Dendritic cell treated with granulocyte-macrophage colony-stimulating factor and Interleukin-4, amounts not matched to agents 40 ng/mL and 50 ng/mL, for 4 days (primary cell): ENCODE measurements at regions not wholly inside any gene's neighbourhood (a gene's known extent, or its start where the extent isn't known, plus 50 kb on each side); places are given as distances from the start of the nearest gene placed in this dataset.
"Not testable (repeated sequence)": the region's sequence is repeated elsewhere in the genome, so short reads cannot be mapped to it uniquely, and the experiment has no call there.

Experiments used
- H3K27ac Mint-ChIP-seq: one replicate; pipeline ENCODE4 v1.8.0; 2022; ENCODE audit warnings: mild to moderate bottlenecking, mixed read lengths
- H3K27me3 Mint-ChIP-seq: one replicate; pipeline ENCODE4 v1.8.0; 2022; ENCODE audit warnings: mild to moderate bottlenecking, mixed read lengths
- H3K36me3 Mint-ChIP-seq: one replicate; pipeline ENCODE4 v1.8.0; 2022; ENCODE audit warnings: low read depth, mixed read lengths
- H3K4me1 Mint-ChIP-seq: one replicate; pipeline ENCODE4 v1.8.0; 2022; ENCODE audit warnings: low read depth, mixed read lengths
- H3K4me3 Mint-ChIP-seq: one replicate; pipeline ENCODE4 v1.8.0; 2022; ENCODE audit warnings: mild to moderate bottlenecking, moderate library complexity, mixed read lengths
- H3K9me3 Mint-ChIP-seq: one replicate; pipeline ENCODE4 v1.8.0; 2022; ENCODE audit warnings: mixed read lengths
- intact Hi-C: fragments of 100-400 bp; cut with micrococcal nuclease; formaldehyde crosslinking; loops from one replicate; pipeline ENCODE4 v1.15.0; 2022

DNA sequence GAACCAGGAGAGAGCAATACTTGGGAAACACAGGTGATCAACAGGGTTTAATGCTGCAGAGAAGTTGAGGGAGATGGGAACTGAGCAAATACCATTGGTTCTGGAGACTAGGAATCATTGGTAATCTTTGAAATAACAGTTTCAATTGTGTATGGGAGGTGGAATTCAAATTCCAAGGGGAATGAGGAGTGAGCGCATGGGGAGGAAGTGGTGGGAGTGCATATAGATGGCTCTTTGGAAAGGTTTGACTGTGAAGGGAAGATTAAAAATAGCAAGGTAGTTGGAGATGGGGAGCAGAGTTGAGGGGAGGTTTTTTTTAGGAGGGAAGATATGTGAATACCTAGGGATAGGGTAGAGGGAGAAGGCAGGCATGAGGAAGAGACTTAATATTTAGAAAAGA, 51.1 kb upstream of the ROPN1 start:
- no peak overlapping the region for H3K4me3 Mint-ChIP-seq
- H3K9me3 Mint-ChIP-seq = no peaks in the 10 kb centered on the region
- H3K36me3 Mint-ChIP-seq = no peaks in the 10 kb centered on the region
- H3K4me1 Mint-ChIP-seq = no peaks in the 10 kb centered on the region
- H3K27ac Mint-ChIP-seq = no peak overlapping the region
- H3K27me3 Mint-ChIP-seq = peaks cover 7% of the 10 kb centered on the region
- intact Hi-C loops = no loop called here

- Mint-ChIP-seq H3K9me3 (no peaks in the 10 kb centered on the region), H3K27me3 (peaks cover 10% of the 10 kb centered on the region), H3K4me1 (no peaks in the 10 kb centered on the region), H3K4me3 (no peak overlapping the region), H3K27ac (no peak overlapping the region), H3K36me3 (no peaks in the 10 kb centered on the region)
- intact Hi-C loops = no loop called here
Observed at GRCh38 chr3:124044956-124045355, 53.0 kb upstream of the ROPN1 start.

- Mint-ChIP-seq H3K27ac (no peak overlapping the region), H3K27me3 (peaks cover 18% of the 10 kb centered on the region), H3K4me1 (no peaks in the 10 kb centered on the region), H3K4me3 (no peak overlapping the region), H3K9me3 (no peaks in the 10 kb centered on the region), H3K36me3 (no peaks in the 10 kb centered on the region)
- intact Hi-C loops = no loop called here
Observed at GRCh38 chr3:124048967-124049798, 57.3 kb upstream of the ROPN1 start.

GRCh38 chr3:124051636-124052035, 59.7 kb upstream of the ROPN1 start:
- no peaks in the 10 kb centered on the region for H3K4me1 Mint-ChIP-seq
- no peaks in the 10 kb centered on the region for H3K36me3 Mint-ChIP-seq
- no peak overlapping the region for H3K27ac Mint-ChIP-seq
- intact Hi-C loops = no loop called here
- no peak overlapping the region for H3K4me3 Mint-ChIP-seq
- peaks cover 14% of the 10 kb centered on the region for H3K27me3 Mint-ChIP-seq
- no peaks in the 10 kb centered on the region for H3K9me3 Mint-ChIP-seq

DNA sequence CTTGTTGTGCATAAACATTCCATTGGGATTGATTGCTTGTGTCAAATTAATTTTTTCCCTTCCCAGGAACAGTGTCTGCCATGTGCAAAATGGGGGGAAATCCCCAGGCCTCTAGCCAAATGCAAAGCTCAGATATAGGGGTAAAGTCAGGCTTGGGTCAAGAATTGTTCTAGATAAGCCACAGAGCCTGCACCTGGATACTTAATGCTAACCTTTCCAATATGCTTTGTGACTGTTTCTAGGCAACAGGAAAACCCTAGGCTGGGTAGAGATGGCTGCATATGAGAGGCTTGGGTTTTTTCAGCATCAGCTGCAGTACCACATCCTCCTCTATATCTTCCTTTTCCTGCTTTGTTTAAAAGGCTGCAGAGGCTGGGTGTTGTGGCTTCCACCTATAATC, 61.9 kb upstream of the ROPN1 start:
- H3K4me3 Mint-ChIP-seq = no peak overlapping the region
- no peaks in the 10 kb centered on the region for H3K36me3 Mint-ChIP-seq
- H3K4me1 Mint-ChIP-seq = no peaks in the 10 kb centered on the region
- no peak overlapping the region for H3K27ac Mint-ChIP-seq
- H3K27me3 Mint-ChIP-seq = peaks cover 18% of the 10 kb centered on the region
- H3K9me3 Mint-ChIP-seq = no peaks in the 10 kb centered on the region
- intact Hi-C loops = no loop called here

- Mint-ChIP-seq H3K36me3 (no peaks in the 10 kb centered on the region), H3K27ac (no peak overlapping the region), H3K27me3 (peaks cover 12% of the 10 kb centered on the region), H3K4me1 (no peaks in the 10 kb centered on the region), H3K4me3 (no peak overlapping the region), H3K9me3 (no peaks in the 10 kb centered on the region)
- intact Hi-C loops = no loop called here
Observed at GRCh38 chr3:124056846-124057245, 64.9 kb upstream of the ROPN1 start.

- H3K36me3 Mint-ChIP-seq = no peaks in the 10 kb centered on the region
- no peaks in the 10 kb centered on the region for H3K4me1 Mint-ChIP-seq
- intact Hi-C loops = no loop called here
Observed at GRCh38 chr3:124057420-124057819, 65.5 kb upstream of the ROPN1 start.

GRCh38 chr3:124059580-124059979, 67.7 kb upstream of the ROPN1 start:
- Mint-ChIP-seq H3K27me3 (peaks cover 9% of the 10 kb centered on the region), H3K36me3 (no peaks in the 10 kb centered on the region), H3K4me3 (no peak overlapping the region), H3K9me3 (no peaks in the 10 kb centered on the region), H3K27ac (no peak overlapping the region), H3K4me1 (no peaks in the 10 kb centered on the region)
- intact Hi-C loops = no loop called here

More at GRCh38 chr3:124057420-124057819, 65.5 kb upstream of the ROPN1 start:
- Mint-ChIP-seq H3K27me3 (peaks cover 12% of the 10 kb centered on the region), H3K27ac (no peak overlapping the region), H3K9me3 (no peaks in the 10 kb centered on the region), H3K4me3 (no peak overlapping the region)

GRCh38 chr3:124063197-124063909, 71.4 kb upstream of the ROPN1 start:
- intact Hi-C loops = no loop called here
- H3K36me3 Mint-ChIP-seq = no peaks in the 10 kb centered on the region
- H3K4me3 Mint-ChIP-seq = no peak overlapping the region
- no peak overlapping the region for H3K27ac Mint-ChIP-seq
- peaks cover 4% of the 10 kb centered on the region for H3K27me3 Mint-ChIP-seq
- no peaks in the 10 kb centered on the region for H3K4me1 Mint-ChIP-seq
- H3K9me3 Mint-ChIP-seq = no peaks in the 10 kb centered on the region

GRCh38 chr3:124064050-124064449, 72.1 kb upstream of the ROPN1 start:
- Mint-ChIP-seq H3K27ac (no peak overlapping the region), H3K4me3 (no peak overlapping the region), H3K4me1 (no peaks in the 10 kb centered on the region), H3K27me3 (peaks cover 2% of the 10 kb centered on the region), H3K9me3 (no peaks in the 10 kb centered on the region), H3K36me3 (no peaks in the 10 kb centered on the region)
- intact Hi-C loops = no loop called here

DNA sequence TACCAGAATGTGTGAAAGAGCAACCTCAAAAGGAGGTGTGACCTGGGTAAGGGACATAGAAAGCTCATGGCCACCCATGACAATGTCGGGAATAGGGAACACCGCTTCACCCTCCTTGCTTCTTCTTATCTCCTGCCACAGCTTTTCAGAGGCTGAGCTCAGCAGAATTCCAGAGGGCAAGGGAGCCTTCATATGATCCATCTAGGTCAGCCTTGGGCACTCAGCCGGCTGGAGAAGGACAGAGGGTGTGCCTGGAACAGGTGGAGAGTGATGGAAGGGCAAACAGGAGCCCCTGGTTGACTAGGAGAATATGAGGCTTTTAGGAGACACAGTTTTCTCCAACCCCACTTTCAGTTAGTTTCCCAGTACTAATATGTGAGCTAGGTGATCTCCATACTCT, 74.6 kb upstream of the ROPN1 start:
- H3K4me1 Mint-ChIP-seq, H3K27me3 Mint-ChIP-seq, H3K9me3 Mint-ChIP-seq, H3K4me3 Mint-ChIP-seq, H3K36me3 Mint-ChIP-seq, intact Hi-C loops, H3K27ac Mint-ChIP-seq: not testable (repeated sequence)

- H3K4me3 Mint-ChIP-seq, H3K4me1 Mint-ChIP-seq, intact Hi-C loops, H3K9me3 Mint-ChIP-seq, H3K27ac Mint-ChIP-seq, H3K36me3 Mint-ChIP-seq, H3K27me3 Mint-ChIP-seq: not testable (repeated sequence)
Observed at GRCh38 chr3:124069706-124070105, 77.8 kb upstream of the ROPN1 start.

DNA sequence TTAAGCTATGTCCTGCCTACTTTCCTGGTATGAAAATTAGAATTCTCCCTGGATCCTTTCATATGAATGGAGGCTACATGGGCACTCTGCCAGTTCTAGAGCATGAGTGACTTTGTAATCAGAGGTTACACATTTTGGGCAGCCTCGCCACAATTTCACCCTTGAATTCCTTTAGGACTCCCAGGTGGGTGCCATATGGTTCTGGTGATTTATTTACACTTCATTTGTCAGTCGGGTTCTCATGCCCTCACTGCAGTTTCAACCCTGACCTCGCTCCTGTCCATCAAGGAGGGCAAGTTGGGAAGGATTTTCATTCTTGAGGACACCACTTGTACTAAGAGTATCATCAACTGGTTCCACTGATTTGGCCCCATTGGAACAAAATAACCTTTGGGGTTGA, 83.2 kb upstream of the ROPN1 start:
- H3K4me1 Mint-ChIP-seq, H3K27ac Mint-ChIP-seq, H3K27me3 Mint-ChIP-seq, intact Hi-C loops, H3K4me3 Mint-ChIP-seq, H3K9me3 Mint-ChIP-seq, H3K36me3 Mint-ChIP-seq: not testable (repeated sequence)

DNA sequence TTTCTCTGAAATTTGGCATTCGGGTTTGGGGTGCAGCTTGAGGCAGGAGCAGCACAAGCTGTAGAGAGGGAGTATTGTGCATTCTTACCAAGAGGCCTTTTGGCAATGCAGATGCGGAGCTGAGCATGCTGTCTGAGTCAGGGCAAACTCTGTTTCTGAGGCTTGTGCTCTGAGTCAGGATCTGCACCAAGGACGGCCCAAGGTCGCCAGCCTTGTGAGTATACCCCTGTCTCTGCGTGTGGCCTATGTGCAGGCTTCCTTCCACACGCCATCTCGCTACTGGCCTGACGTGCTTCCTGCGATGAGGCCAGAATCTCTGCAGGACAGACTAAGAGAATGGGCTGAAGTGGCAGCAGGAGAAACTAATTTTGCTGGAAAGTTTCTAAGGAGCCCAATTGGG, 83.8 kb upstream of the ROPN1 start:
- Mint-ChIP-seq H3K27me3 (peaks cover 5% of the 10 kb centered on the region), H3K9me3 (no peaks in the 10 kb centered on the region), H3K4me3 (no peak overlapping the region), H3K4me1 (no peaks in the 10 kb centered on the region), H3K27ac (no peak overlapping the region), H3K36me3 (no peaks in the 10 kb centered on the region)
- intact Hi-C loops = no loop called here

DNA sequence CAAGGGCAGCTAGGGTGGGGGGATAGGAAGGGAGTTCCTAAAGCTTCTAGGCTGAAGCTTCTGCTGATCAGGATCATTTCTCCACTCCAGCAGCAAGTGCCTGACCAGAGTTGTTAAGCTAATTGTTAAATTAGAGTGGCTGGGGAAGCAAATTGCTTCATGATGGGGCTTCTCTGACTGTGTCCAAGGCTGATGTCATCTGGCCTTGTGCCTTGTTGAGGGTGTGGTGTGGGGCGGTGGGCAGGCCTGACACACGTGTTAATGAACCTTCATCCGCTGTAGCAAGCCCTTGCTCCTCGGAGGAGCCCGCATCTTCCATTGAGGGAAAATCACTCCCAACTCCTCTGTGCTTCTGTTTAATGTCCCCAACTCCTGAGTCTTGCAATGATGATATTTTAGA, 84.3 kb upstream of the ROPN1 start:
- H3K27ac Mint-ChIP-seq = no peak overlapping the region
- H3K4me3 Mint-ChIP-seq = no peak overlapping the region
- no peaks in the 10 kb centered on the region for H3K9me3 Mint-ChIP-seq
- H3K27me3 Mint-ChIP-seq = peaks cover 5% of the 10 kb centered on the region
- no peaks in the 10 kb centered on the region for H3K36me3 Mint-ChIP-seq
- intact Hi-C loops = no loop called here
- H3K4me1 Mint-ChIP-seq = no peaks in the 10 kb centered on the region
